ENCODE measurements at regions not wholly inside any gene's neighbourhood (a gene's known extent, or its start where the extent isn't known, plus 50 kb on each side); places are given as distances from the start of the nearest gene placed in this dataset.

- no peaks in the 10 kb centered on the region for H3K36me3 ChIP-seq
- WGBS, result 93% methylated on average over 4 of the region's 4 CpGs
- no peak overlapping the region for H3K4me3 ChIP-seq
- no peak overlapping the region for H3K27ac ChIP-seq
- H3K9me3 ChIP-seq, result no peaks in the 10 kb centered on the region
- peaks cover 12% of the 10 kb centered on the region for H3K4me1 ChIP-seq
- no peaks in the 10 kb centered on the region for H3K27me3 ChIP-seq
- DNase-seq (ENCODE audit: low spot score in 2 of 2), result no peak
- TF ChIP-seq POLR2AphosphoS5 (IDR thresholded peaks at IDR 0.05), result no peak
- TF ChIP-seq EP300 (IDR thresholded peaks at IDR 0.05), result no peak
- TF ChIP-seq POLR2A (IDR thresholded peaks at IDR 0.05), result no peak
- TF ChIP-seq CTCF (IDR thresholded peaks at IDR 0.05), result no peak
Measured at GRCh38 chr13:44163108-44163507, 210.5 kb upstream of the SERP2 start.

GRCh38 chr13:44165221-44165888 is 208.3 kb upstream of the SERP2 start:
- 86% methylated on average over 2 of the region's 2 CpGs for WGBS
- Histone ChIP-seq H3K27ac (no peak overlapping the region), H3K4me1 (no peaks in the 10 kb centered on the region), H3K9me3 (no peaks in the 10 kb centered on the region), H3K4me3 (no peak overlapping the region), H3K36me3 (no peaks in the 10 kb centered on the region), H3K27me3 (no peaks in the 10 kb centered on the region)
- TF ChIP-seq POLR2A (IDR thresholded peaks at IDR 0.05) (no peak), EP300 (IDR thresholded peaks at IDR 0.05) (no peak), CTCF (IDR thresholded peaks at IDR 0.05) (no peak), POLR2AphosphoS5 (IDR thresholded peaks at IDR 0.05) (no peak)
- no peak for DNase-seq (ENCODE audit: low spot score in 2 of 2)

- DNase-seq (ENCODE audit: low spot score in 2 of 2), result no peak
- 74% methylated on average over 7 of the region's 7 CpGs for WGBS
- Histone ChIP-seq H3K4me3 (no peak overlapping the region), H3K27me3 (no peaks in the 10 kb centered on the region), H3K27ac (no peak overlapping the region), H3K9me3 (no peaks in the 10 kb centered on the region), H3K4me1 (no peaks in the 10 kb centered on the region), H3K36me3 (no peaks in the 10 kb centered on the region)
- no peak for TF ChIP-seq EP300 (IDR thresholded peaks at IDR 0.05)
- no peak for TF ChIP-seq POLR2A (IDR thresholded peaks at IDR 0.05)
- no peak for TF ChIP-seq CTCF (IDR thresholded peaks at IDR 0.05)
- TF ChIP-seq POLR2AphosphoS5 (IDR thresholded peaks at IDR 0.05), result no peak
Measured at GRCh38 chr13:44165889-44166496, 207.6 kb upstream of the SERP2 start.

- no peak overlapping the region for H3K4me3 ChIP-seq
- no peaks in the 10 kb centered on the region for H3K27me3 ChIP-seq
- no peaks in the 10 kb centered on the region for H3K4me1 ChIP-seq
- no peaks in the 10 kb centered on the region for H3K36me3 ChIP-seq
- no peak for DNase-seq (ENCODE audit: low spot score in 2 of 2)
- H3K9me3 ChIP-seq, result no peaks in the 10 kb centered on the region
- WGBS, result 85% methylated on average over 2 of the region's 2 CpGs
- H3K27ac ChIP-seq, result no peak overlapping the region
- TF ChIP-seq CTCF (IDR thresholded peaks at IDR 0.05) (no peak), EP300 (IDR thresholded peaks at IDR 0.05) (no peak), POLR2A (IDR thresholded peaks at IDR 0.05) (no peak), POLR2AphosphoS5 (IDR thresholded peaks at IDR 0.05) (no peak)
Measured at GRCh38 chr13:44169018-44169911, 204.4 kb upstream of the SERP2 start.

- Histone ChIP-seq H3K4me1 (peaks cover 8% of the 10 kb centered on the region), H3K27me3 (no peaks in the 10 kb centered on the region), H3K4me3 (no peak overlapping the region), H3K27ac (no peak overlapping the region), H3K36me3 (no peaks in the 10 kb centered on the region), H3K9me3 (no peaks in the 10 kb centered on the region)
- TF ChIP-seq POLR2AphosphoS5 (IDR thresholded peaks at IDR 0.05) (no peak), EP300 (IDR thresholded peaks at IDR 0.05) (no peak), POLR2A (IDR thresholded peaks at IDR 0.05) (no peak), CTCF (IDR thresholded peaks at IDR 0.05) (no peak)
- no peak for DNase-seq (ENCODE audit: low spot score in 2 of 2)
- WGBS, result 96% methylated on average over 1 of the region's 1 CpG
Measured at GRCh38 chr13:44170731-44171130, 202.9 kb upstream of the SERP2 start.

Data from suprapubic skin (tissue), 4 donors.